Non-pigmented ciliary epithelial cell (primary cell): ENCODE measurements at regions not wholly inside any gene's neighbourhood (a gene's known extent, or its start where the extent isn't known, plus 50 kb on each side); places are given as distances from the start of the nearest gene placed in this dataset.

Source experiments
- DNase-seq: peaks from one replicate; pipeline ENCODE4 v3.0.0-alpha.2; 2010; ENCODE audit warnings: low read depth

- DNase-seq = no peak
Measured at GRCh38 chr1:90494748-90495282, 222.3 kb downstream of the BARHL2 start.

- peak; percentile 55 for DNase-seq
Measured at GRCh38 chr1:90488451-90488850, 228.7 kb downstream of the BARHL2 start.

- DNase-seq = no peak
Measured at GRCh38 chr1:90486996-90487395, 230.1 kb downstream of the BARHL2 start.

GRCh38 chr1:90486134-90486824, 230.8 kb downstream of the BARHL2 start:
- DNase-seq = no peak

GRCh38 chr1:90480271-90480835, 236.7 kb downstream of the BARHL2 start:
- DNase-seq = no peak

- DNase-seq = no peak
Measured at GRCh38 chr1:90476994-90477393, 240.1 kb downstream of the BARHL2 start.

- no peak for DNase-seq
Measured at GRCh38 chr1:90476411-90476810, 240.7 kb downstream of the BARHL2 start.

GRCh38 chr1:90475631-90476030, 241.5 kb downstream of the BARHL2 start:
- no peak for DNase-seq

- no peak for DNase-seq
Measured at GRCh38 chr1:90474731-90475130, 242.4 kb downstream of the BARHL2 start.

- DNase-seq = no peak
Measured at GRCh38 chr1:90474158-90474557, 242.9 kb downstream of the BARHL2 start.

GRCh38 chr1:90472775-90473174, 244.3 kb downstream of the BARHL2 start:
- no peak for DNase-seq

GRCh38 chr1:90459570-90459969, 257.5 kb downstream of the BARHL2 start:
- DNase-seq = no peak

- no peak for DNase-seq
Measured at GRCh38 chr1:90457985-90458384, 259.1 kb downstream of the BARHL2 start.

- DNase-seq = no peak
Measured at GRCh38 chr1:90452491-90452890, 264.6 kb downstream of the BARHL2 start.

- no peak for DNase-seq
Measured at GRCh38 chr1:90443354-90443753, 273.7 kb downstream of the BARHL2 start.

- DNase-seq = no peak
Measured at GRCh38 chr1:90435351-90435750, 281.8 kb downstream of the BARHL2 start.

- DNase-seq = no peak
Measured at GRCh38 chr1:90434460-90434859, 282.6 kb downstream of the BARHL2 start.

GRCh38 chr1:90417126-90417525, 300.0 kb downstream of the BARHL2 start:
- DNase-seq = no peak

GRCh38 chr1:90414201-90414600, 302.9 kb downstream of the BARHL2 start:
- DNase-seq = no peak

GRCh38 chr1:90413519-90413918, 303.6 kb downstream of the BARHL2 start:
- DNase-seq = no peak

- DNase-seq = no peak
Measured at GRCh38 chr1:90412563-90412962, 304.5 kb downstream of the BARHL2 start.

- no peak for DNase-seq
Measured at GRCh38 chr1:90411185-90411584, 305.9 kb downstream of the BARHL2 start.

GRCh38 chr1:90407737-90408136, 309.4 kb downstream of the BARHL2 start:
- no peak for DNase-seq

GRCh38 chr1:90405726-90406125, 311.4 kb downstream of the BARHL2 start:
- DNase-seq = no peak
